GM23338 (cell line): ENCODE measurements at regions not wholly inside any gene's neighbourhood (a gene's known extent, or its start where the extent isn't known, plus 50 kb on each side); places are given as distances from the start of the nearest gene placed in this dataset.

Experiments
- ATAC-seq: fragments of 200-7000 bp; cut with Tn5 transposase; 3 replicates; pipeline ENCODE4 v1.9.1; 2020
- DNase-seq: peaks from one replicate; pipeline ENCODE4 v3.0.0-alpha.2; 2015; ENCODE audit warnings: low spot score
- H2AFZ ChIP-seq: fragments of 200-600 bp; sonication (generic); 2 replicates; pipeline ENCODE4 v1.8.0; 2016; ENCODE audit warnings: antibody characterized with exemption, mild to moderate bottlenecking, moderate library complexity
- H3F3A ChIP-seq: fragments of 200-600 bp; sonication (generic); replicated peaks from 2 replicates; pipeline ENCODE4 v1.8.0; 2017; ENCODE audit warnings: antibody characterized with exemption, mixed run types, low read depth
- H3K27ac ChIP-seq: fragments of 200-600 bp; sonication (generic); 2 replicates; pipeline ENCODE4 v1.6.1; 2016; ENCODE audit warnings: low read depth
- H3K27me3 ChIP-seq: fragments of 200-600 bp; sonication (generic); 2 replicates; pipeline ENCODE4 v1.8.0; 2016; ENCODE audit warnings: mild to moderate bottlenecking, mixed run types, moderate library complexity; ENCODE audit not compliant: insufficient read depth
- H3K36me3 ChIP-seq: fragments of 200-600 bp; sonication (generic); 2 replicates; pipeline ENCODE4 v1.8.0; 2016; ENCODE audit warnings: mild to moderate bottlenecking; ENCODE audit not compliant: insufficient read depth
- H3K4me1 ChIP-seq: fragments of 200-600 bp; sonication (generic); 2 replicates; pipeline ENCODE4 v1.8.0; 2016; ENCODE audit warnings: mild to moderate bottlenecking, moderate library complexity; ENCODE audit not compliant: insufficient read depth
- H3K4me2 ChIP-seq: fragments of 200-600 bp; sonication (generic); 2 replicates; pipeline ENCODE4 v1.7.1; 2017; ENCODE audit warnings: mixed run types
- H3K4me3 ChIP-seq: fragments of 200-600 bp; sonication (generic); 2 replicates; pipeline ENCODE4 v1.6.1; 2016; ENCODE audit warnings: mixed run types
- H3K79me2 ChIP-seq: fragments of 200-600 bp; sonication (generic); replicated peaks from 2 replicates; pipeline ENCODE4 v1.8.0; 2017; ENCODE audit warnings: mild to moderate bottlenecking; ENCODE audit not compliant: insufficient read depth
- H3K9me2 ChIP-seq: fragments of 200-600 bp; sonication (generic); 2 replicates; pipeline ENCODE4 v1.8.0; 2017; ENCODE audit not compliant: insufficient read depth
- H4K20me1 ChIP-seq: fragments of 200-600 bp; sonication (generic); replicated peaks from 2 replicates; pipeline ENCODE4 v1.8.0; 2017; ENCODE audit warnings: mild to moderate bottlenecking; ENCODE audit not compliant: insufficient read depth
- H3K27ac Mint-ChIP-seq: 2 replicates; pipeline ENCODE4 v1.8.0; 2020; ENCODE audit warnings: inconsistent platforms, mild to moderate bottlenecking, moderate library complexity, mixed read lengths
- H3K27me3 Mint-ChIP-seq: 3 replicates; pipeline ENCODE4 v1.8.0; 2022; ENCODE audit warnings: low read depth, mild to moderate bottlenecking, moderate library complexity, mixed read lengths, inconsistent platforms; ENCODE audit not compliant: insufficient read depth, poor library complexity
- H3K36me3 Mint-ChIP-seq: 3 replicates; pipeline ENCODE4 v1.8.0; 2021; ENCODE audit warnings: low read depth, mild to moderate bottlenecking, inconsistent platforms, moderate library complexity, mixed read lengths
- H3K4me1 Mint-ChIP-seq: 3 replicates; pipeline ENCODE4 v1.8.0; 2020; ENCODE audit warnings: mild to moderate bottlenecking, inconsistent platforms, mixed read lengths
- H3K4me3 Mint-ChIP-seq: 3 replicates; pipeline ENCODE4 v1.8.0; 2021; ENCODE audit warnings: moderate library complexity, mild to moderate bottlenecking, inconsistent platforms, mixed read lengths
- H3K9me3 Mint-ChIP-seq: 3 replicates; pipeline ENCODE4 v1.8.0; 2020; ENCODE audit warnings: moderate library complexity, mild to moderate bottlenecking, inconsistent platforms, mixed read lengths
- CREB1 ChIP-seq: fragments of 250-450 bp; sonication (Bioruptor Pico); IDR thresholded peaks from 2 replicates; pipeline ENCODE4 v1.5.0; 2020; ENCODE audit warnings: low read depth, mild to moderate bottlenecking, moderate library complexity
- CTCF ChIP-seq, 2 experiments: fragments of 200-600 bp in 1 of 2; sonication (generic) in 1 of 2; conservative IDR thresholded peaks; 2 replicates each; pipeline versions ENCODE4 v1.5.1 to v1.6.1; 2016 to 2017; ENCODE audit warnings: antibody characterized with exemption in 2 of 2, low read depth in 2 of 2, mild to moderate bottlenecking in 2 of 2, moderate library complexity in 1 of 2
- ETS1 ChIP-seq: IDR thresholded peaks from 2 replicates; pipeline ENCODE4 v1.6.1; 2016; ENCODE audit warnings: antibody characterized with exemption
- JUNB ChIP-seq: IDR thresholded peaks from one replicate; pipeline ENCODE4 v1.6.1; 2016; ENCODE audit warnings: antibody characterized with exemption; ENCODE audit not compliant: unreplicated experiment
- NANOG ChIP-seq: IDR thresholded peaks from 2 replicates; pipeline ENCODE4 v1.6.1; 2016; ENCODE audit warnings: antibody characterized with exemption, borderline replicate concordance
- REST ChIP-seq: IDR thresholded peaks from one replicate; pipeline ENCODE4 v1.6.1; 2018; ENCODE audit warnings: antibody characterized with exemption; ENCODE audit not compliant: unreplicated experiment
- STAT1 ChIP-seq: IDR thresholded peaks from one replicate; pipeline ENCODE4 v1.6.1; 2016; ENCODE audit warnings: antibody characterized with exemption; ENCODE audit not compliant: unreplicated experiment

- Mint-ChIP-seq H3K27me3 (no peaks in the 10 kb centered on the region), H3K9me3 (peaks cover 12% of the 10 kb centered on the region; the same call in 2 of the 3 replicates), H3K4me1 (no peaks in the 10 kb centered on the region), H3K4me3 (no peak overlapping the region), H3K27ac (no peak overlapping the region), H3K36me3 (peaks cover 2% of the 10 kb centered on the region; the same call in 2 of the 3 replicates)
- Histone ChIP-seq H3K79me2 (no peaks in the 10 kb centered on the region), H3K4me1 (no peaks in the 10 kb centered on the region), H3K27me3 (no peaks in the 10 kb centered on the region), H3K4me2 (no peak overlapping the region), H4K20me1 (no peaks in the 10 kb centered on the region), H3F3A (no peaks in the 10 kb centered on the region), H3K9me2 (no peaks in the 10 kb centered on the region), H3K27ac (no peak overlapping the region), H3K36me3 (no peaks in the 10 kb centered on the region), H3K4me3 (no peak overlapping the region), H2AFZ (no peak overlapping the region)
- peak; percentile 76 for DNase-seq
- no peak for ATAC-seq
- no peak for TF ChIP-seq REST
- peak; percentile 66 to 87 for TF ChIP-seq CTCF (conservative IDR thresholded peaks at IDR 0.05; ENCODE audit: low read depth in 2 of 2)
Measured at GRCh38 chr4:127479031-127479622, 153.6 kb upstream of the INTU start.

- Histone ChIP-seq H3F3A (no peaks in the 10 kb centered on the region), H2AFZ (peak overlapping the region; percentile 48; the same call in 1 of the 2 replicates), H3K27me3 (no peaks in the 10 kb centered on the region), H3K79me2 (no peaks in the 10 kb centered on the region), H3K9me2 (no peaks in the 10 kb centered on the region), H3K4me3 (no peak overlapping the region), H3K36me3 (no peaks in the 10 kb centered on the region), H3K27ac (no peak overlapping the region), H4K20me1 (no peaks in the 10 kb centered on the region), H3K4me2 (no peak overlapping the region), H3K4me1 (peaks cover 10% of the 10 kb centered on the region)
- H3K9me3 Mint-ChIP-seq: peaks cover 7% of the 10 kb centered on the region; the same call in 2 of the 3 replicates
- H3K27ac Mint-ChIP-seq: no peak overlapping the region
- ATAC-seq: no peak
- H3K36me3 Mint-ChIP-seq: peaks cover 2% of the 10 kb centered on the region; the same call in 2 of the 3 replicates
- no peak overlapping the region for H3K4me3 Mint-ChIP-seq
- peaks cover 3% of the 10 kb centered on the region for H3K27me3 Mint-ChIP-seq
- DNase-seq: no peak
- H3K4me1 Mint-ChIP-seq: peaks cover 6% of the 10 kb centered on the region; the same call in 2 of the 3 replicates
- TF ChIP-seq ETS1: no peak
- TF ChIP-seq CTCF (conservative IDR thresholded peaks at IDR 0.05; ENCODE audit: low read depth in 2 of 2): no peak
- TF ChIP-seq NANOG: no peak
- no peak for TF ChIP-seq REST
- TF ChIP-seq JUNB: no peak
- no peak for TF ChIP-seq CREB1 (CRISPR knock-in tag)
- no peak for TF ChIP-seq STAT1
Measured at GRCh38 chr4:127482049-127482448, 150.7 kb upstream of the INTU start.
